GM10248 (cell line): ENCODE measurements at regions not wholly inside any gene's neighbourhood (a gene's known extent, or its start where the extent isn't known, plus 50 kb on each side); places are given as distances from the start of the nearest gene placed in this dataset.

Experiments used
- CTCF ChIA-PET: fragments of 300-600 bp; sonication (Branson Sonifier 250); formaldehyde crosslinking; extraction: SDS; loops from one replicate; lab custom pipeline; 2021; ENCODE audit warnings: antibody characterized with exemption; lab: Yijun Ruan, JAX
- POLR2A ChIA-PET: fragments of 350-650 bp; sonication (Branson Sonifier 250); formaldehyde crosslinking; extraction: SDS; loops from one replicate; lab custom pipeline; 2020; ENCODE audit warnings: antibody characterized with exemption; lab: Yijun Ruan, JAX
- DNase-seq: peaks from one replicate; pipeline ENCODE4 v3.0.0; 2012; ENCODE audit errors: extremely low spot score
- CTCF ChIP-seq: IDR thresholded peaks from 2 replicates; pipeline ENCODE4 v1.5.1; 2012; ENCODE audit warnings: mild to moderate bottlenecking, low read depth; ENCODE audit errors: extremely low read depth, missing control alignments, control extremely low read depth

- CTCF ChIA-PET: interaction anchor here (1.3 kb wide), 1 partner anchor 35 kb away, joined by 3 read pairs; no protein-coding TSS in a partner anchor
- no peak for DNase-seq
- POLR2A ChIA-PET: no interaction called here
- no peak for TF ChIP-seq CTCF
These were observed 729.2 kb downstream of the AACS start for GRCh38 chr12:125794401-125794800.

- no peak for TF ChIP-seq CTCF
- no peak for DNase-seq
- POLR2A ChIA-PET: no interaction called here
- CTCF ChIA-PET: interaction anchor here (0.6 kb wide), 1 partner anchor 13 kb away, joined by 3 read pairs; no protein-coding TSS in a partner anchor
These were observed 732.4 kb downstream of the AACS start for GRCh38 chr12:125797421-125798175.

GRCh38 chr12:125804660-125805059 lies 739.4 kb downstream of the AACS start:
- no peak for TF ChIP-seq CTCF
- CTCF ChIA-PET: no interaction called here
- no peak for DNase-seq
- POLR2A ChIA-PET: no interaction called here

GRCh38 chr12:125824276-125824675 lies 759.0 kb downstream of the AACS start:
- DNase-seq: no peak
- no peak for TF ChIP-seq CTCF
- POLR2A ChIA-PET: no interaction called here
- CTCF ChIA-PET: no interaction called here

GRCh38 chr12:125835852-125836251 lies 770.6 kb downstream of the AACS start:
- no peak for TF ChIP-seq CTCF
- POLR2A ChIA-PET: no interaction called here
- no peak for DNase-seq
- CTCF ChIA-PET: no interaction called here

GRCh38 chr12:125836647-125837046 lies 771.4 kb downstream of the AACS start:
- ChIA-PET CTCF (no interaction called here), POLR2A (no interaction called here)
- DNase-seq: no peak
- TF ChIP-seq CTCF: no peak
